GM06990 (cell line): ENCODE measurements at regions not wholly inside any gene's neighbourhood (a gene's known extent, or its start where the extent isn't known, plus 50 kb on each side); places are given as distances from the start of the nearest gene placed in this dataset.
A peak's percentile ranks its signal among the peaks of the same experiment; 100 is the strongest.

ENCODE experiments used
- DNase-seq: peaks from one replicate; pipeline ENCODE4 v3.0.0-alpha.2; 2011; ENCODE audit not compliant: insufficient read length; ENCODE audit errors: extremely low read depth
- H3K27me3 ChIP-seq: replicated peaks from 2 replicates; pipeline ENCODE4 v1.6.0; 2011; ENCODE audit warnings: low read length; ENCODE audit not compliant: control insufficient read depth, insufficient read depth
- H3K36me3 ChIP-seq: 2 replicates; pipeline ENCODE4 v1.5.1; 2011; ENCODE audit warnings: low read length; ENCODE audit not compliant: control insufficient read depth, insufficient read depth
- H3K4me3 ChIP-seq: replicated peaks from 2 replicates; pipeline ENCODE4 v1.5.1; 2011; ENCODE audit warnings: low read depth, mild to moderate bottlenecking, control low read depth, low read length
- CTCF ChIP-seq: IDR thresholded peaks from 2 replicates; pipeline ENCODE4 v1.5.1; 2011; ENCODE audit warnings: low read length, control low read depth, mild to moderate bottlenecking, inconsistent platforms; ENCODE audit not compliant: insufficient read depth, poor library complexity, severe bottlenecking

- H3K4me3 ChIP-seq, result no peak overlapping the region
- no peak for DNase-seq
- H3K36me3 ChIP-seq, result peaks cover 34% of the 10 kb centered on the region
- no peaks in the 10 kb centered on the region for H3K27me3 ChIP-seq
- TF ChIP-seq CTCF, result no peak
Observed at GRCh38 chr12:124455336-124455735, 112.1 kb downstream of the NCOR2 start.

GRCh38 chr12:124454735-124455134, 112.7 kb downstream of the NCOR2 start:
- no peak for DNase-seq
- Histone ChIP-seq H3K36me3 (peaks cover 31% of the 10 kb centered on the region), H3K4me3 (no peak overlapping the region), H3K27me3 (no peaks in the 10 kb centered on the region)
- TF ChIP-seq CTCF, result no peak

GRCh38 chr12:124454352-124454725, 113.1 kb downstream of the NCOR2 start:
- DNase-seq, result no peak
- H3K27me3 ChIP-seq, result no peaks in the 10 kb centered on the region
- H3K36me3 ChIP-seq, result peaks cover 31% of the 10 kb centered on the region
- H3K4me3 ChIP-seq, result peak overlapping the region; percentile 49
- no peak for TF ChIP-seq CTCF

- DNase-seq, result peak; percentile 84
- H3K36me3 ChIP-seq, result peaks cover 25% of the 10 kb centered on the region
- no peak for TF ChIP-seq CTCF
- H3K4me3 ChIP-seq, result peak overlapping the region; percentile 51
- no peaks in the 10 kb centered on the region for H3K27me3 ChIP-seq
Observed at GRCh38 chr12:124453419-124454351, 113.7 kb downstream of the NCOR2 start.

GRCh38 chr12:124452576-124453331, 114.7 kb downstream of the NCOR2 start:
- H3K36me3 ChIP-seq, result peaks cover 30% of the 10 kb centered on the region
- no peak for TF ChIP-seq CTCF
- no peak for DNase-seq
- no peaks in the 10 kb centered on the region for H3K27me3 ChIP-seq
- H3K4me3 ChIP-seq, result peak overlapping the region; percentile 51
